Liver (tissue), 8 donors: ENCODE measurements at regions not wholly inside any gene's neighbourhood (a gene's known extent, or its start where the extent isn't known, plus 50 kb on each side); places are given as distances from the start of the nearest gene placed in this dataset.

Experiments
- DNase-seq: peaks from one replicate; pipeline ENCODE4 v3.0.0-alpha.2; 2017; ENCODE audit warnings: low spot score
- H3K27ac ChIP-seq, 2 donors: one replicate each; pipeline ENCODE4 v1.7.0; 2013; ENCODE audit warnings: inconsistent platforms in 2 of 2, low read length in 2 of 2, control low read depth in 1 of 2, low read depth in 1 of 2, mild to moderate bottlenecking in 1 of 2
- H3K27me3 ChIP-seq, 4 donors: one replicate each; pipeline versions ENCODE4 v1.6.1 to v1.7.0; 2013; ENCODE audit warnings: low read length in 3 of 4, inconsistent platforms in 1 of 4, mild to moderate bottlenecking in 1 of 4, moderate library complexity in 1 of 4; ENCODE audit not compliant: control insufficient read depth in 4 of 4, insufficient read depth in 4 of 4
- H3K36me3 ChIP-seq, 4 donors: one replicate each; pipeline versions ENCODE4 v1.6.1 to v1.7.0; 2013; ENCODE audit warnings: low read length in 3 of 4, mild to moderate bottlenecking in 3 of 4, low read depth in 1 of 4, moderate library complexity in 1 of 4; ENCODE audit not compliant: control insufficient read depth in 4 of 4, insufficient read depth in 3 of 4
- H3K4me1 ChIP-seq, 4 donors: one replicate each; pipeline versions ENCODE4 v1.6.1 to v1.7.0; 2013; ENCODE audit warnings: low read length in 3 of 4, mild to moderate bottlenecking in 3 of 4, moderate library complexity in 1 of 4; ENCODE audit not compliant: control insufficient read depth in 4 of 4, insufficient read depth in 4 of 4
- H3K4me3 ChIP-seq, 3 donors: one replicate each; pipeline versions ENCODE4 v1.6.1 to v1.7.0; 2013; ENCODE audit warnings: low read length in 3 of 3, control low read depth in 1 of 3, low read depth in 1 of 3, mild to moderate bottlenecking in 1 of 3
- H3K9ac ChIP-seq, 2 donors: one replicate each; pipeline ENCODE4 v1.7.0; 2013; ENCODE audit warnings: low read length in 2 of 2, mild to moderate bottlenecking in 2 of 2, moderate library complexity in 2 of 2, control low read depth in 1 of 2, low read depth in 1 of 2
- H3K9me3 ChIP-seq, 4 donors: one replicate each; pipeline versions ENCODE4 v1.6.1 to v1.7.0; 2013; ENCODE audit warnings: low read length in 3 of 4; ENCODE audit not compliant: control insufficient read depth in 4 of 4
- EGR1 ChIP-seq, 2 donors: IDR thresholded peaks; 2 replicates each; pipeline ENCODE4 v1.6.1; 2016 to 2018; ENCODE audit warnings: antibody characterized with exemption in 2 of 2, low read depth in 2 of 2
- FOXA1 ChIP-seq: IDR thresholded peaks from 2 replicates; pipeline ENCODE4 v1.6.1; 2016; ENCODE audit warnings: antibody characterized with exemption
- FOXA2 ChIP-seq: IDR thresholded peaks from 2 replicates; pipeline ENCODE4 v1.6.1; 2016; ENCODE audit warnings: antibody characterized with exemption
- GABPA ChIP-seq, 2 donors: IDR thresholded peaks in 1 of 2; conservative IDR thresholded peaks in 1 of 2; 2 replicates each; pipeline ENCODE4 v1.6.1; 2016; ENCODE audit warnings: antibody characterized with exemption in 2 of 2, mild to moderate bottlenecking in 1 of 2, moderate library complexity in 1 of 2
- HNF4A ChIP-seq, 2 donors: conservative IDR thresholded peaks; 2 replicates each; pipeline ENCODE4 v1.6.1; 2016; ENCODE audit warnings: antibody characterized with exemption in 2 of 2, mild to moderate bottlenecking in 2 of 2
- HNF4G ChIP-seq: IDR thresholded peaks from 2 replicates; pipeline ENCODE4 v1.6.1; 2016; ENCODE audit warnings: antibody characterized with exemption
- MAX ChIP-seq: IDR thresholded peaks from 2 replicates; pipeline ENCODE4 v1.6.1; 2016; ENCODE audit warnings: antibody characterized with exemption
- NR2F2 ChIP-seq: IDR thresholded peaks from 2 replicates; pipeline ENCODE4 v1.6.1; 2016; ENCODE audit warnings: antibody characterized with exemption
- RAD21 ChIP-seq, 2 donors: IDR thresholded peaks; 2 replicates each; pipeline ENCODE4 v1.6.1; 2016; ENCODE audit warnings: antibody characterized with exemption in 2 of 2, mild to moderate bottlenecking in 2 of 2
- REST ChIP-seq: IDR thresholded peaks from 2 replicates; pipeline ENCODE4 v1.6.1; 2016; ENCODE audit warnings: antibody characterized with exemption, mild to moderate bottlenecking
- RXRA ChIP-seq, 2 donors: IDR thresholded peaks; 2 replicates each; pipeline ENCODE4 v1.6.1; 2017 to 2018; ENCODE audit warnings: antibody characterized with exemption in 2 of 2, mild to moderate bottlenecking in 1 of 2
- SP1 ChIP-seq: IDR thresholded peaks from 2 replicates; pipeline ENCODE4 v1.6.1; 2018; ENCODE audit warnings: antibody characterized with exemption, mild to moderate bottlenecking
- YY1 ChIP-seq: IDR thresholded peaks from 2 replicates; pipeline ENCODE4 v1.6.1; 2016; ENCODE audit warnings: antibody characterized with exemption, mild to moderate bottlenecking
- ZBTB33 ChIP-seq: IDR thresholded peaks from 2 replicates; pipeline ENCODE4 v1.6.1; 2016; ENCODE audit warnings: antibody characterized with exemption
- WGBS: extraction: QIAGEN DNeasy Blood & Tissue Kit; methylation state at CpG from one replicate; pipeline ENCODE4 v1.1.7; 2013; 5-methylcytosine and 5-hydroxymethylcytosine counted together
- TF ChIP-seq, protein P1 (sequence below): IDR thresholded peaks from 2 replicates; pipeline ENCODE4 v1.6.1; 2016; ENCODE audit warnings: antibody characterized with exemption
- TF ChIP-seq, protein P2 (sequence below): fragments of 150-350 bp; IDR thresholded peaks from 2 replicates; pipeline ENCODE4 v1.5.1; 2017; ENCODE audit warnings: improper control_type of control experiment, low read depth, low read length; ENCODE audit not compliant: missing input control
- donor health status: healthy.
- donor health status: healthy.
- donor health status: healthy.
- donor health status: healthy.
- donor health status: healthy.

- 63% methylated on average over 3 of the region's 3 CpGs for WGBS
- Histone ChIP-seq H3K9ac (no peak overlapping the region), H3K36me3 (no peaks in the 10 kb centered on the region), H3K9me3 (no peaks in the 10 kb centered on the region), H3K4me3 (no peak overlapping the region), H3K27ac (no peak overlapping the region), H3K27me3 (no peaks in the 10 kb centered on the region), H3K4me1 (no peaks in the 10 kb centered on the region)
- TF ChIP-seq, protein P1, sequence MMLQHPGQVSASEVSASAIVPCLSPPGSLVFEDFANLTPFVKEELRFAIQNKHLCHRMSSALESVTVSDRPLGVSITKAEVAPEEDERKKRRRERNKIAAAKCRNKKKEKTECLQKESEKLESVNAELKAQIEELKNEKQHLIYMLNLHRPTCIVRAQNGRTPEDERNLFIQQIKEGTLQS = no peak
- TF ChIP-seq FOXA2 (no peak), ZBTB33 (no peak), RXRA (IDR thresholded peaks at IDR 0.05) (no peak), EGR1 (IDR thresholded peaks at IDR 0.05; ENCODE audit: low read depth in 2 of 2) (no peak), GABPA (IDR thresholded peaks at IDR 0.05 in 1 of 2, conservative IDR thresholded peaks at IDR 0.05 in 1 of 2) (no peak), FOXA1 (no peak), HNF4G (no peak), SP1 (no peak), YY1 (no peak), REST (no peak), MAX (no peak)
- TF ChIP-seq, protein P2, sequence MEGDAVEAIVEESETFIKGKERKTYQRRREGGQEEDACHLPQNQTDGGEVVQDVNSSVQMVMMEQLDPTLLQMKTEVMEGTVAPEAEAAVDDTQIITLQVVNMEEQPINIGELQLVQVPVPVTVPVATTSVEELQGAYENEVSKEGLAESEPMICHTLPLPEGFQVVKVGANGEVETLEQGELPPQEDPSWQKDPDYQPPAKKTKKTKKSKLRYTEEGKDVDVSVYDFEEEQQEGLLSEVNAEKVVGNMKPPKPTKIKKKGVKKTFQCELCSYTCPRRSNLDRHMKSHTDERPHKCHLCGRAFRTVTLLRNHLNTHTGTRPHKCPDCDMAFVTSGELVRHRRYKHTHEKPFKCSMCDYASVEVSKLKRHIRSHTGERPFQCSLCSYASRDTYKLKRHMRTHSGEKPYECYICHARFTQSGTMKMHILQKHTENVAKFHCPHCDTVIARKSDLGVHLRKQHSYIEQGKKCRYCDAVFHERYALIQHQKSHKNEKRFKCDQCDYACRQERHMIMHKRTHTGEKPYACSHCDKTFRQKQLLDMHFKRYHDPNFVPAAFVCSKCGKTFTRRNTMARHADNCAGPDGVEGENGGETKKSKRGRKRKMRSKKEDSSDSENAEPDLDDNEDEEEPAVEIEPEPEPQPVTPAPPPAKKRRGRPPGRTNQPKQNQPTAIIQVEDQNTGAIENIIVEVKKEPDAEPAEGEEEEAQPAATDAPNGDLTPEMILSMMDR = no peak
- DNase-seq = no peak
Measured at GRCh38 chr5:12655675-12656074, 751.4 kb upstream of the CTNND2 start.

DNA sequence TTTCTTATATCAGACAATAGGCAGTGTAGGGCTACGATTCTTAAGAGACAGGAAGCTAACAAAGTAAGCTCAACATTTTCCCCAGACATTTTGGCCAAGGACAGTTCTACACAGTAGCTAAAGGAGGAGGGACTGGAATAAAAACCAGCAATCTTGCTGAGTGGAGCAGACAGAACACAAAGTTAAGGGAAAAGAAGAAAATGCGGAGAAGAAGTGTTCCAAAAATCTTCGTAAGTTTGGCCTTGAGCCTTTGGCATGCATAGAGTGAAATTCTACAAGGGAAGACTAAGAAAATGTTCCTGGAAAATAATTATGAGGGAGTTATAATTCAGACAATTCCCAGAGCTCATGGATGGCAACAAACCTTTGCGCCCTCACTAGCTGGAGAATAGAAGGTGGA lies 748.0 kb upstream of the CTNND2 start:
- 83% methylated on average over 4 of the region's 4 CpGs for WGBS
- Histone ChIP-seq H3K9me3 (no peaks in the 10 kb centered on the region), H3K4me1 (no peaks in the 10 kb centered on the region), H3K27me3 (no peaks in the 10 kb centered on the region), H3K9ac (no peak overlapping the region), H3K4me3 (no peak overlapping the region), H3K27ac (no peak overlapping the region), H3K36me3 (no peaks in the 10 kb centered on the region)
- DNase-seq = no peak
- TF ChIP-seq YY1 (no peak), MAX (no peak), NR2F2 (no peak), REST (no peak), HNF4G (no peak), HNF4A (conservative IDR thresholded peaks at IDR 0.05) (no peak), RXRA (IDR thresholded peaks at IDR 0.05) (no peak), RAD21 (IDR thresholded peaks at IDR 0.05) (no peak), GABPA (IDR thresholded peaks at IDR 0.05 in 1 of 2, conservative IDR thresholded peaks at IDR 0.05 in 1 of 2) (no peak)
- TF ChIP-seq, protein P2 = no peak
